HG03045 (cell line): ENCODE measurements at regions not wholly inside any gene's neighbourhood (a gene's known extent, or its start where the extent isn't known, plus 50 kb on each side); places are given as distances from the start of the nearest gene placed in this dataset.

Source experiments
- ATAC-seq: cut with Tn5 transposase; IDR thresholded peaks from one replicate; pipeline ENCODE4 v1.9.1; 2021; ENCODE audit warnings: mild to moderate bottlenecking, moderate library complexity; ENCODE audit not compliant: unreplicated experiment

DNA sequence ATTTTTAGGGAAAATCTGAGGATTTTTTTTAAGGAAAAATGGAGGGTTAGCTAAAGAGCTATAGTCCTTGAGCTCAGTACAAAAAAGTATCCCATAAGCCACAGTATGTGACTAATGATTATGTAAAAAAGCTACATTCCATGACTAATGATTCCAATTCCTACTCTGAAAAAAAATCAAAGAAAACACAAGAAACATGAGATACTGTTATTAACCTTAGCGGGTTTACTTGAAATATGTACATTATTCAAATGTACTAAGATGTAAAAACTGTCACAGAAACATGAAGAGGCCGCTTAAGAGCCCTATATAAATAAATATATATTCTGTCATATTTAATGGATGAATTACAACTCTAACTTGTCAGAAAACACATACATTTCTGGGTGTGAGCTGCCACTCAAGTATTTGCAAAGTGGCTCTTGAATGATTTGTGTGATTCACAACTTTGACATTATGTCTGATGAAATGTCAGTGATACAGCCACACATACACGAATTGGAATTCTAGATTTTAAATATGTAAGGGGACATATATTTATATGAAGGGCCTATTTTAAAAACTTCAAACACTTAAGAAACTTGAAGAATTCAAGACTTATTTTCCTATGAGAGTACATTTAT is 518.7 kb upstream of the SUCLG2 start:
- ATAC-seq = no peak

DNA sequence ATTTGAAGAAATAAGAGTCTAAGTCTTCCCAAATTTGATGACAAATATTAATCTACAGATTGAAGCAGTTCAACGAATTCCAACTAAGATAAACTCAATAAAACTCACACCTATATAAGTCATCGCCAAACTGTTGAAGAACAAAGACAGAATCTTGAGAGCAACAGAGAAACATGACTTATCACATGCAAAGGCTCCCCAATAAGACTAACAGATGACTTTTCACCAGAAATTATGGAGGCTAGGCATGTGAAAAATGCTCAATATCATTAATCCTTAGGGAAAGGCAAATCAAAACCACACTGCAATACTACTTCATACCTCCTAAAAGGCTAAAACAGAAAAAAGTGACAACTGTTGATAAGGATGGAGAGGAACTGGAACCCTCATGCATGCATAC is 517.6 kb upstream of the SUCLG2 start:
- ATAC-seq = no peak

DNA sequence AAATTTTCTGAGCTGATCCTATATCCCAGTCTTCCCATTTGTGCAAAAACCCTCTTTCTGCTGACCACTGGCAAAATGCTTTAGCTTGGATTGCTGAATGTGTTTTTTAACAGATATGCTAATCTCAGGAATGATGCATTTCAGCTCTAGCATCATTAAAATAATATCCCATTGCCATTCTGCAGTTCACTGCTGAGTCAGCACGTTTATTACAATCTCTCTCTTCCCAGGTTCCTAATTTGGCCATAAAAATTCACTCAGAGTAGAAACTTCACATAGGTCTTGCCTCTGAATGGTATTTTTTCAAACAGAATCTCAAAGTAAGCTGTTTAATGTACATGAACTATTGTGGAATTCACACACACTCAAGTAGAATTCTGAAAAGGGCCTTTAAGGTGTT is 509.6 kb upstream of the SUCLG2 start:
- ATAC-seq = no peak

GRCh38 chr3:68163062-68163461 is 508.6 kb upstream of the SUCLG2 start:
- ATAC-seq = no peak

DNA sequence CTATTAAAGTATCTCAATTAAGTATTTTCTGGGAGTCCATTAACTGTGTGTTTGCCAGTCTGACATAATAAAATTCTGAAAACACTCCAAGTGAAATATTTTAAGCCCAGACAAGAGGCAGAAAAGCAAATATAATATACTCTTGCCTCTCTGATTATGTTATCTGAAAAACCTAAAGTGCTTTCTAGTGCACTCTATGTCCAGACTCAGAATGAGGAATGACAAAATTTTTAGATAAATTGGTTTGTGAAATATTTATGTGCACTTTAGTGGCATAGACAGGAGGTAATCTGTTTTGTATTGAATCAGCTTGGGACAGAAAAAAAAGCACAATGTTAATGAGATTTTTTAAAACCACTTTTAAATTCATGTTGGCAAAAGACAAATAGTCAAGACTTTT is 508.2 kb upstream of the SUCLG2 start:
- no peak for ATAC-seq

GRCh38 chr3:68151359-68151758 is 496.9 kb upstream of the SUCLG2 start:
- no peak for ATAC-seq

DNA sequence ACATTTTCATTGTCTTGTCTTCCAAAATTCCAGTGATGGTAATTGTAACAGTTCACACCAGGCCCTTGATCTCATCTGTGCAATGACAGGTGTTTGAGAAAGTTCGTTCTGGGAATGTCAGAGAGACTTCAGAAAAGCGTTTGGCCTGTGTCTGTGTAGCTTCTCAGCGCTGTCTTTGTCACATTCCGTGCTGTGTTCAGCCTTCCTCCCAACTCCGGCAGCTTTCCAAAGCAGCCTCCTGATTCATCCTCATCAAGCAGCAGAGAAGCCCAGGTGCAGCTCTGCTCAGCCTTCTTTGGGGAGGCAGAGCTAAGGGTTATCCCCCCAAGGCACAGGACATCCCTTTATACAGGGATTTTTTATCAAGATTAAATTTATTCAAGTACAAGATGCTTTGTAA is 494.0 kb upstream of the SUCLG2 start:
- ATAC-seq = no peak

GRCh38 chr3:68142441-68142840 is 488.0 kb upstream of the SUCLG2 start:
- no peak for ATAC-seq

DNA sequence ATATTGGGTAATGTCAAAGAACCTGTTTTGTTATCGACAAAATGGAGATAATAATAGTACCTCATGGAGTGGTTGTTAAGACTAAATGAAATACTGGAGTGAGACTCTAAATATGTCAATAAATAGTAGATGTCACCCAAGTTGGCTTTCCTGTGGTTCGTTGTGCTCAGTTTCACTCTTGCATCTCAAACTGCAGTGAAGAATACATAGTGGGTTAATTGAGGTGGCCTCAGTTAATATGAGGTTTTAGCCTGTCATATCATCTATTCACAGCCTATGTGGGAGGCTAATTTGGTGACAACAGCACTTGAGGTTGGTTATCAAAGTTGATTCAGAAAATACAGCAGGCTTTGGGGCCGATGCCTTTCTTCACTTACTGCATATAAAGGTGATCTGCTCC is 485.5 kb upstream of the SUCLG2 start:
- no peak for ATAC-seq

- no peak for ATAC-seq
These were observed 482.0 kb upstream of the SUCLG2 start for GRCh38 chr3:68136411-68136810.

DNA sequence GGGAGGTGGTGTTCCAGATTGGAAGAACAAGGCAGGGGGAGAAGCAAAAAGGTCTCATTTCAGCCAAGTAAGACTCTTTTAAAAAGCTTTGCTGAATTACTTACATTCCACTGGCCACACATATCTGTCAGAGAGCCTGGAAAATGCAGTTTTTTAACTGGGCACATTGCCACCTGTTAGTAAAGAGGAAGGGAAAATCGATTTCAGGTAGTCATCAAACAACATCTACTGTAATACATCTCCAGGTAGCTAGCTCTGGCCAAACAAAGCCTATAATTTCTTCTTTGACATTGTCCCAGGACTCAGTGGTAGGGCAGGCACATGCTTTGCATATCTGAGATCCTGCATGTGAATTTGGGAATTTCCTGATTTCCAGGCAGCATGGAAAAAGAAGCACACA is 480.7 kb upstream of the SUCLG2 start:
- no peak for ATAC-seq

- ATAC-seq = no peak
These were observed 474.7 kb upstream of the SUCLG2 start for GRCh38 chr3:68129065-68129464.

DNA sequence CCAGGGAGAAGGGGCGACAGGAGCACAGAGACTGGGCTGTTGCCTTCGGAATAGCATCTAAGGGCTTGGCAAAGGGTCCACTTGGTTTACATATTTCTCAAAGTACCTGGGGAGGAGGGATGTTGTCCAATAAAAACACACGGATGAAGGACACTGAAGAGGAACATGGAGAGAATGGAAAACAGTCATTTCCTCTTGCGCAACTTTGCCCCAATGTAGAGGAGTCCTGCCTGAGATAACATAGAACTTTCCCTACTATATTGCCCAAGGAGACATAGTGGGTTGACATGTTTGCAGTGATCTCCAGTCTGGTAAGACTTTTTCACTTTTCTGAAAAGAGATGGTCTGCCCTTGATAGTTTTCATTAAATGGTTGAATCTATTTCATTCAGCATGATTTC is 468.8 kb upstream of the SUCLG2 start:
- no peak for ATAC-seq

GRCh38 chr3:68121287-68121686 is 466.9 kb upstream of the SUCLG2 start:
- ATAC-seq = no peak

DNA sequence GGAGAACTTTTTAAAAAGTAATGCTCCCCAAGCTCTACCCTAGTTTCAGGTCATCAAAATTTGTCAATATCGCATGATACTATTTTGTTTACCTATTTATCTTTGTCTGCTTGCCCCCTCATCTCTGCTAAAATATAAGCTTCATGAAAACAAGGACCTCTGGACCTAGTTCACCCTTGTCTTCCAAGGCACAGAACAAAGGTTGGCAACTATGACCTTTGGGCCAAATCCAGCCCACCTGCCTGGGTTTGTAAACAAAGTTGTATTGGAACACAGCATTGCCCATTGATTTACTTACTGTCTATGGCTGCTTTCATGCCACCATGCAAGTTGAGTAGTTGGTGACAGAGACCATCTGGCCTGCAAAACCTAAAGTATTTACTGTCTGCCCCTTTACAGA is 462.2 kb upstream of the SUCLG2 start:
- no peak for ATAC-seq

- ATAC-seq = no peak
These were observed 449.4 kb upstream of the SUCLG2 start for GRCh38 chr3:68103811-68104210.

GRCh38 chr3:68090571-68090970 is 436.2 kb upstream of the SUCLG2 start:
- no peak for ATAC-seq

DNA sequence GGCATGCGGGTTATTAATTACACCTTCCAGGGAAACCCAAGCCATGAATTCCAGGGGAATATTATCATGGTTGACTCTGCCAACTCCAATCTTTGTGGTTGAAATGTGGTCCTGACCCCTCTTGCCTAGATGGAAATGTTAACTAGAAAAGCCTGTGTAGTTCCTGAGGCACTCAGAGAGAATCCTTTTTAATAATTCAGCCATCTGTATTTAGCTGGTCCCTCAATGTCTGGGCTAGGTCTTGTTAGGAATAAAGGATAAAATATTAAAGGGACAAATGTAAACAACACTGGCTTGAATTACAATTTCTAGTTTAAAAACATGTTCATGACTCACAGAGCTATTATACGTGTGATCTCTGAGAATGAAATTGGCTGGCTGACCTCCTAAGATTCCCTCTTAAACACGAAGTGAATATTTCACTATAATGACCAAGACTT is 435.2 kb upstream of the SUCLG2 start:
- no peak for ATAC-seq

GRCh38 chr3:68088636-68089035 is 434.2 kb upstream of the SUCLG2 start:
- ATAC-seq = no peak

GRCh38 chr3:68088216-68088615 is 433.8 kb upstream of the SUCLG2 start:
- no peak for ATAC-seq

GRCh38 chr3:68072062-68072461 is 417.6 kb upstream of the SUCLG2 start:
- ATAC-seq = no peak

DNA sequence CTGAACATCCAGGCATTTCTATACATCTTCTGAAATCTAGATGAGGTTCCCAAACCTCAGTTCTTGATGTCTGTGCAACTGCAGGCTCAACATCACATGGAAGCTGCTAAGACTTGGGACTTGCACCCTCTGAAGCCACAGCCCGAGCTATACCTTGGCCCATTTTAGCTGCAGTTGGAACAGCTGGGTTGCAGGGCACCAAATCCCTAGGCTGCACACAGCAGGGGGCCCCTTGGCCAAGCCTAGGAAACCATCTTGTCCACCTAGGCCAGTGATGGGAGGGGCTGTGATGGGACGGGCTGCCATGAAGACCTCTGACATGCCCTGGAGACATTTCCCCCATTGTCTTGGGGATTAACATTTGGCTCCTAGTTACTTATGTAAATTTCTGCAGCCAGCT is 415.8 kb upstream of the SUCLG2 start:
- no peak for ATAC-seq

- ATAC-seq = no peak
These were observed 412.9 kb upstream of the SUCLG2 start for GRCh38 chr3:68067314-68067713.
